Trophoblast cell (in vitro differentiated cells and primary cell): ENCODE measurements at regions not wholly inside any gene's neighbourhood (a gene's known extent, or its start where the extent isn't known, plus 50 kb on each side); places are given as distances from the start of the nearest gene placed in this dataset.
A peak's percentile ranks its signal among the peaks of the same experiment; 100 is the strongest.

ENCODE experiments used
- DNase-seq, 2 donors: peaks; one replicate each; pipeline ENCODE4 v3.0.0-alpha.2; 2016
- H2AFZ ChIP-seq: 2 replicates; pipeline ENCODE4 v1.6.1; 2013; ENCODE audit warnings: low read length, moderate library complexity, mild to moderate bottlenecking; ENCODE audit not compliant: insufficient read depth, poor library complexity
- H2AK5ac ChIP-seq: 2 replicates; pipeline ENCODE4 v1.6.1; 2013; ENCODE audit warnings: mild to moderate bottlenecking, low read length
- H2BK120ac ChIP-seq: 2 replicates; pipeline ENCODE4 v1.6.1; 2013; ENCODE audit warnings: low read length, mild to moderate bottlenecking, moderate library complexity; ENCODE audit not compliant: insufficient read depth, poor library complexity
- H2BK12ac ChIP-seq: 2 replicates; pipeline ENCODE4 v1.6.1; 2013; ENCODE audit warnings: mild to moderate bottlenecking, low read length, moderate library complexity
- H2BK5ac ChIP-seq: 2 replicates; pipeline ENCODE4 v1.6.1; 2013; ENCODE audit warnings: low read length, low read depth, moderate library complexity, mild to moderate bottlenecking; ENCODE audit not compliant: poor library complexity
- H3K14ac ChIP-seq: 2 replicates; pipeline ENCODE4 v1.6.1; 2013; ENCODE audit warnings: mild to moderate bottlenecking, low read length
- H3K18ac ChIP-seq: 2 replicates; pipeline ENCODE4 v1.6.1; 2013; ENCODE audit warnings: mild to moderate bottlenecking, low read length
- H3K23ac ChIP-seq: 2 replicates; pipeline ENCODE4 v1.6.1; 2013; ENCODE audit warnings: low read length
- H3K27ac ChIP-seq: 2 replicates; pipeline ENCODE4 v1.5.1; 2013; ENCODE audit warnings: low read depth, mild to moderate bottlenecking, inconsistent platforms, low read length, moderate library complexity
- H3K27me3 ChIP-seq: 2 replicates; pipeline ENCODE4 v1.6.1; 2013; ENCODE audit warnings: inconsistent platforms, mild to moderate bottlenecking, low read length, moderate library complexity; ENCODE audit not compliant: insufficient read depth
- H3K36me3 ChIP-seq, 2 experiments: 1 replicate in 1 of 2; 2 replicates in 1 of 2; pipeline ENCODE4 v1.6.1; 2013; ENCODE audit warnings: low read length in 2 of 2, mild to moderate bottlenecking in 2 of 2, moderate library complexity in 1 of 2; ENCODE audit not compliant: insufficient read depth in 2 of 2, control insufficient read depth in 1 of 2
- H3K4ac ChIP-seq: 2 replicates; pipeline ENCODE4 v1.6.1; 2013; ENCODE audit warnings: low read depth, mild to moderate bottlenecking, low read length, moderate library complexity
- H3K4me1 ChIP-seq, 2 experiments: 1 replicate in 1 of 2; 2 replicates in 1 of 2; pipeline ENCODE4 v1.6.1; 2013; ENCODE audit warnings: low read length in 2 of 2, mild to moderate bottlenecking in 2 of 2, moderate library complexity in 1 of 2; ENCODE audit not compliant: insufficient read depth in 2 of 2, control insufficient read depth in 1 of 2
- H3K4me2 ChIP-seq: 2 replicates; pipeline ENCODE4 v1.6.1; 2013; ENCODE audit warnings: inconsistent platforms, mild to moderate bottlenecking, low read length, moderate library complexity
- H3K4me3 ChIP-seq: 2 replicates; pipeline ENCODE4 v1.5.1; 2013; ENCODE audit warnings: mild to moderate bottlenecking, low read depth, low read length, inconsistent platforms
- H3K79me1 ChIP-seq: one replicate; pipeline ENCODE4 v1.6.1; 2013; ENCODE audit warnings: low read length
- H3K79me2 ChIP-seq: 2 replicates; pipeline ENCODE4 v1.6.1; 2013; ENCODE audit warnings: low read length, mild to moderate bottlenecking; ENCODE audit not compliant: control insufficient read depth, insufficient read depth, poor library complexity
- H3K9ac ChIP-seq: 2 replicates; pipeline ENCODE4 v1.6.1; 2013; ENCODE audit warnings: mild to moderate bottlenecking, low read length
- H3K9me3 ChIP-seq: 2 replicates; pipeline ENCODE4 v1.6.1; 2013; ENCODE audit warnings: low read depth, mild to moderate bottlenecking, control low read depth, inconsistent platforms, low read length; ENCODE audit not compliant: insufficient read depth
- H4K12ac ChIP-seq: 2 replicates; pipeline ENCODE4 v1.6.1; 2013; ENCODE audit warnings: low read depth, mild to moderate bottlenecking, low read length, moderate library complexity
- H4K8ac ChIP-seq: 2 replicates; pipeline ENCODE4 v1.6.1; 2013; ENCODE audit warnings: low read depth, mild to moderate bottlenecking, low read length, moderate library complexity
- H4K91ac ChIP-seq: one replicate; pipeline ENCODE4 v1.6.1; 2013; ENCODE audit warnings: low read depth, mild to moderate bottlenecking, low read length, moderate library complexity
- WGBS: extraction: QIAGEN DNeasy Blood & Tissue Kit; methylation state at CpG from one replicate; pipeline ENCODE4 v1.1.7; 2013; ENCODE audit warnings: missing lambda C conversion rate; ENCODE audit not compliant: insufficient read length, insufficient coverage; ENCODE audit errors: extremely low coverage; 5-methylcytosine and 5-hydroxymethylcytosine counted together

DNA sequence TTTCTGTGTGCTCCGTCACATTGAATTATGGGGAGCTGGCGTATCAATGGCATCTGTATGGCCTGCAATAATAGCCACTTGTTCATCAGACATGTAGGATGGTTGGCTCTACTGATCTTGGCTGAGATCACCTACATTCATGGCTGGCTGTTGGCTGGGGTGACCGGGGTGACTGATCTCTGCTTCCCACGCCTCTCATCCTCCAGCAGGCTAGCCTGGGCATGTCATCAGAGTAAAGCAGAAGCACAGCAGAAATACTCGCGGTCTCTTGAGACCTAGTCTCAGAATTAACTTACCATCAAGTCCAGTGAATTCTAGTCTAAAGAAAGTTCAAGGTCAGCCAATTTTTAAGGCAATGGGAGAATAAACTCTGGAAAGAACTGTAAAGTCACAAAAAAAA, 257.7 kb upstream of the GLI3 start:
- no peak overlapping the region for H2AK5ac ChIP-seq
- no peak overlapping the region for H4K12ac ChIP-seq
- no peak overlapping the region for H3K4me3 ChIP-seq
- no peaks in the 10 kb centered on the region for H3K36me3 ChIP-seq
- H2BK12ac ChIP-seq: no peak overlapping the region
- no peak overlapping the region for H4K91ac ChIP-seq
- no peak for DNase-seq
- no peak overlapping the region for H3K27ac ChIP-seq
- no peak overlapping the region for H2BK5ac ChIP-seq
- H3K23ac ChIP-seq: no peak overlapping the region
- no peaks in the 10 kb centered on the region for H3K9me3 ChIP-seq
- H3K14ac ChIP-seq: no peak overlapping the region
- H3K4me1 ChIP-seq: peaks cover 4 to 8% of the 10 kb centered on the region in 2 experiments
- H3K79me1 ChIP-seq: peaks cover 5% of the 10 kb centered on the region
- no peak overlapping the region for H2AFZ ChIP-seq
- no peak overlapping the region for H4K8ac ChIP-seq
- H3K18ac ChIP-seq: no peak overlapping the region
- no peak overlapping the region for H3K9ac ChIP-seq
- WGBS: no CpG with 5 or more reads among the region's 6 CpGs
- H3K4me2 ChIP-seq: no peak overlapping the region
- peaks cover 2% of the 10 kb centered on the region for H3K79me2 ChIP-seq
- H2BK120ac ChIP-seq: no peak overlapping the region
- no peaks in the 10 kb centered on the region for H3K27me3 ChIP-seq
- no peak overlapping the region for H3K4ac ChIP-seq

DNA sequence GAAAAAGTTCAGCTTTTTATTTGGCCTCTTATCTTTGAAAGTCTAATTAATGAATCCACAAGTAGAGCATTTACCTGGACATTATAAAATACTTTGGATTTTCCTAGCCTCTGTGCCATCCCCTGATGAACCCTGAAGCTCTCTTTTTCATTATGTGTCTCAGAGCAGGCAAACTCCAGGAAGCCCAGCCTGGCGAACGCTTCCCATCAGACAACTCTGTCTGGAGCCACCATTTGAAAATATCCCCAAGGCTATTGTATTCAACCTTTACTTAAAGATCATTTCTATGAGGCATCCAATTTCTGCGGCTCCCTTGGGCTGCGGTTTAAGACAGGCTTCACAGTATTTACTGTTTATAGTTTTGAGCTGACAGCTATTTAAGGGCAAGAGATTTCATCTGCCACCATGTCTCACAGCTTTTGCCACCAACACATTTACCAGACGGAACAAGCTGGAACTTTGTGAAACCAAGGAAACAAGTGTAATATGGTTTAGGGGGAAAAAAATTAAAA, 257.2 kb upstream of the GLI3 start:
- H4K8ac ChIP-seq: no peak overlapping the region
- no peak overlapping the region for H3K4me3 ChIP-seq
- no peak overlapping the region for H3K18ac ChIP-seq
- peaks cover 5% of the 10 kb centered on the region for H3K79me1 ChIP-seq
- H3K4ac ChIP-seq: no peak overlapping the region
- H3K4me1 ChIP-seq: peaks cover 4 to 8% of the 10 kb centered on the region in 2 experiments
- H2AK5ac ChIP-seq: no peak overlapping the region
- peak overlapping the region; percentile 62 for H3K4me2 ChIP-seq
- no peak overlapping the region for H2BK12ac ChIP-seq
- H2BK120ac ChIP-seq: no peak overlapping the region
- H3K27me3 ChIP-seq: no peaks in the 10 kb centered on the region
- H3K23ac ChIP-seq: no peak overlapping the region
- H3K36me3 ChIP-seq: no peaks in the 10 kb centered on the region
- no peak overlapping the region for H2AFZ ChIP-seq
- no peak for DNase-seq
- no peak overlapping the region for H3K9ac ChIP-seq
- no peaks in the 10 kb centered on the region for H3K9me3 ChIP-seq
- H3K14ac ChIP-seq: no peak overlapping the region
- H4K91ac ChIP-seq: no peak overlapping the region
- H2BK5ac ChIP-seq: no peak overlapping the region
- no peak overlapping the region for H3K27ac ChIP-seq
- WGBS: no CpG with 5 or more reads among the region's 5 CpGs
- H3K79me2 ChIP-seq: peaks cover 2% of the 10 kb centered on the region
- H4K12ac ChIP-seq: no peak overlapping the region

DNA sequence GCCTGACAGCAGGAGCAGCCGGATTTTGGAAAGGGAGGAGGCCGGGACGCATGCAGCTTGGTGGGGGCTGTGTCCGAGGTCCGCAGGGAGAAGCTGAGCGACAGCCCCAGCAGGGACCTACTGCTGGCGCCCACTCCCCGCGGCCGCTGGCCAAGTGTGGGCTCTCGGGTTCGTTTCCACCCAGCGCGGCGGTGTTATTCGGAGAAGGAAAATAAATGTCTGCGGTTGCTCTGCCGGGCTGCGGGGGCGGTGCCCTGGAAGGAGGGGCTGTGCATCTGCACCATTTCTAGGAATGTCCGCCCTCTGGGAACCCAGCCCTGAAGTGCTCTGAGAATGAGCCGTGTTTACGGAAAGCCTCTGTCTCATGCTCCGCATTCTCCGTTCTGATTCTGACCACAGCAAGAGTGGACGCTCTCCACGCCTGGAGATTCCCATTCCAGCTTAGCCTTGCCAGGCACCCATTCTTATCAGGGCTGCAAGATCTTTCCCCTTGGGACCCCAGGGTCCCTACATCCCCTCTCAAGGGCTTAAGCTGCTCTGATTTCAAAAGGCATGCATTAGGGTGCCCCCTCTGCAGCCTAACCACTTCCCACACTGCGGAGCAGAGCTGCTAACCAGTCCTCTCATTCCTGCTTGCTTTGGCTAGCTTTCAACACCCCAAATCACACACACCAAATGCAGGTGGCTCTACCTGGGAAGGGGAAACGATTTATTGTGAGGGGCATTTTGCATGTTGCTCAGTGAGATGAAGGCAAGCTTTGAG, 256.6 kb upstream of the GLI3 start:
- Histone ChIP-seq H2BK5ac (no peak overlapping the region), H3K9ac (no peak overlapping the region), H4K12ac (no peak overlapping the region), H3K79me1 (peaks cover 5% of the 10 kb centered on the region), H3K4me3 (peak overlapping the region; percentile 11), H3K14ac (peak overlapping the region; percentile 7), H3K79me2 (peaks cover 2% of the 10 kb centered on the region), H3K4me1 (peaks cover 4 to 8% of the 10 kb centered on the region in 2 experiments), H4K91ac (peak overlapping the region; percentile 34), H3K36me3 (no peaks in the 10 kb centered on the region), H2BK120ac (no peak overlapping the region), H3K23ac (no peak overlapping the region), H3K18ac (peak overlapping the region; percentile 48), H3K9me3 (peaks cover under 1% of the 10 kb centered on the region), H2BK12ac (peak overlapping the region; percentile 46), H4K8ac (peak overlapping the region; percentile 51), H3K4me2 (peak overlapping the region; percentile 62), H3K27ac (no peak overlapping the region), H2AK5ac (no peak overlapping the region), H3K4ac (no peak overlapping the region), H2AFZ (peak overlapping the region; percentile 69), H3K27me3 (no peaks in the 10 kb centered on the region)
- DNase-seq: peak; percentile 72 to 79
- no CpG with 5 or more reads among the region's 29 CpGs for WGBS

DNA sequence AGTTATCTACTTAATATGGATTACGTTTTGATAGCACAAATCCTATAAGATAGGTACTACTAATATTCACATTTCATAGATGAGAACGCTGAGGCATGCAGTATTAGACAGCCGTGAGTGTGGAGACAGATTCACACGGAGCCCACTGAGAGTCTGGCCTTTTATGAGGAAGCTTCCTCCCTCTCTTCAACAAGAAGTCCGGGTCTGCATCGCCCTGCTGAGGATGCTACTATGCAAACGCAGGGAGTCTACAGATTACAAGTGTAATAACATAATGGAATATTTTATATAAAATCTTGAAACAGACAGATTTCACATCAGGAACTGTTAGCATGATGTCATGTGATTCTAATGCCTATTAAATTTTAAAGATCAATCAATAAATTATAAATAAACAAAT, 255.9 kb upstream of the GLI3 start:
- Histone ChIP-seq H2BK120ac (no peak overlapping the region), H3K79me2 (peaks cover 2% of the 10 kb centered on the region), H2AK5ac (no peak overlapping the region), H3K27ac (no peak overlapping the region), H3K36me3 (no peaks in the 10 kb centered on the region), H3K14ac (no peak overlapping the region), H3K9ac (no peak overlapping the region), H2BK5ac (no peak overlapping the region), H2AFZ (no peak overlapping the region), H3K4me1 (peaks cover 4 to 8% of the 10 kb centered on the region in 2 experiments), H3K18ac (no peak overlapping the region), H3K4ac (no peak overlapping the region), H4K91ac (no peak overlapping the region), H4K8ac (no peak overlapping the region), H3K79me1 (peaks cover 5% of the 10 kb centered on the region), H2BK12ac (no peak overlapping the region), H3K4me3 (no peak overlapping the region), H3K4me2 (no peak overlapping the region), H4K12ac (no peak overlapping the region), H3K9me3 (peaks cover 3% of the 10 kb centered on the region), H3K23ac (no peak overlapping the region), H3K27me3 (no peaks in the 10 kb centered on the region)
- DNase-seq: no peak
- WGBS: no CpG with 5 or more reads among the region's 7 CpGs
